Tibial nerve (tissue), 4 donors: ENCODE measurements at regions not wholly inside any gene's neighbourhood (a gene's known extent, or its start where the extent isn't known, plus 50 kb on each side); places are given as distances from the start of the nearest gene placed in this dataset.

Source experiments
- DNase-seq, 2 donors: peaks; one replicate each; pipeline ENCODE4 v3.0.0-alpha.2; 2019; ENCODE audit warnings: low spot score in 2 of 2
- H3K27ac ChIP-seq, 4 donors: fragments of 200-600 bp; sonication (generic) in 3 of 4; one replicate each; pipeline ENCODE4 v1.5.1; 2017 to 2019; ENCODE audit warnings: mild to moderate bottlenecking in 1 of 4
- H3K27me3 ChIP-seq, 2 donors: fragments of 200-600 bp; sonication (generic) in 1 of 2; one replicate each; pipeline versions ENCODE4 v1.5.1 to v1.6.0; 2017 to 2019
- H3K36me3 ChIP-seq, 3 donors: fragments of 200-600 bp; sonication (generic); one replicate each; pipeline ENCODE4 v1.5.1; 2018 to 2019
- H3K4me1 ChIP-seq, 4 donors: fragments of 200-600 bp; sonication (generic) in 3 of 4; one replicate each; pipeline ENCODE4 v1.5.1; 2017 to 2019
- H3K4me3 ChIP-seq, 4 donors: fragments of 200-600 bp; sonication (generic) in 3 of 4; one replicate each; pipeline ENCODE4 v1.5.1; 2017 to 2019; ENCODE audit warnings: mild to moderate bottlenecking in 1 of 4, moderate library complexity in 1 of 4
- H3K9me3 ChIP-seq, 4 donors: fragments of 200-600 bp; sonication (generic) in 3 of 4; one replicate each; pipeline ENCODE4 v1.5.1; 2017 to 2019
- CTCF ChIP-seq, 5 experiments: fragments of 200-600 bp in 3 of 5; fragments of 450-650 bp in 2 of 5; sonication (generic) in 3 of 5; IDR thresholded peaks; one replicate each; pipeline ENCODE4 v1.5.1; 2016 to 2019; ENCODE audit warnings: antibody characterized with exemption in 5 of 5, mild to moderate bottlenecking in 3 of 5, moderate library complexity in 2 of 5
- EP300 ChIP-seq, 2 donors: sonication (generic); formaldehyde crosslinking; IDR thresholded peaks; one replicate each; pipeline ENCODE4 v1.6.1; 2017; ENCODE audit warnings: antibody characterized with exemption in 2 of 2, mild to moderate bottlenecking in 1 of 2
- POLR2A ChIP-seq, 2 donors: fragments of 450-650 bp; IDR thresholded peaks; one replicate each; pipeline ENCODE4 v1.6.1; 2017; ENCODE audit warnings: antibody characterized with exemption in 2 of 2, mild to moderate bottlenecking in 2 of 2, moderate library complexity in 2 of 2
- WGBS, 2 donors: methylation state at CpG; one replicate each; pipeline ENCODE4 v1.1.5; 2018; 5-methylcytosine and 5-hydroxymethylcytosine counted together

GRCh38 chr6:90863043-90863442 lies 276.2 kb upstream of the MAP3K7 start:
- no peaks in the 10 kb centered on the region for H3K27me3 ChIP-seq
- WGBS, 2 donors, result 90 to 91% methylated on average over 1 of the region's 1 CpG
- no peaks in the 10 kb centered on the region for H3K9me3 ChIP-seq
- no peak for DNase-seq
- TF ChIP-seq EP300 (IDR thresholded peaks at IDR 0.05) (no peak), POLR2A (IDR thresholded peaks at IDR 0.05) (no peak), CTCF (IDR thresholded peaks at IDR 0.05) (no peak)
- H3K36me3 ChIP-seq, result no peaks in the 10 kb centered on the region
- no peak overlapping the region for H3K27ac ChIP-seq
- H3K4me3 ChIP-seq, result no peak overlapping the region
- H3K4me1 ChIP-seq, result no peaks in the 10 kb centered on the region

- TF ChIP-seq EP300 (IDR thresholded peaks at IDR 0.05) (no peak), CTCF (IDR thresholded peaks at IDR 0.05) (no peak), POLR2A (IDR thresholded peaks at IDR 0.05) (no peak)
- H3K27ac ChIP-seq, result no peak overlapping the region
- H3K36me3 ChIP-seq, result no peaks in the 10 kb centered on the region
- 92% methylated on average over 5 of the region's 5 CpGs for WGBS, 2 donors
- H3K9me3 ChIP-seq, result no peaks in the 10 kb centered on the region
- H3K4me3 ChIP-seq, result no peak overlapping the region
- no peaks in the 10 kb centered on the region for H3K27me3 ChIP-seq
- H3K4me1 ChIP-seq, result no peaks in the 10 kb centered on the region
- DNase-seq, result no peak
These were observed 274.1 kb upstream of the MAP3K7 start for GRCh38 chr6:90860822-90861601.

- Histone ChIP-seq H3K27ac (no peak overlapping the region), H3K4me1 (no peaks in the 10 kb centered on the region), H3K36me3 (no peaks in the 10 kb centered on the region), H3K4me3 (no peak overlapping the region), H3K9me3 (no peaks in the 10 kb centered on the region), H3K27me3 (no peaks in the 10 kb centered on the region)
- TF ChIP-seq POLR2A (IDR thresholded peaks at IDR 0.05) (no peak), EP300 (IDR thresholded peaks at IDR 0.05) (no peak), CTCF (IDR thresholded peaks at IDR 0.05) (no peak)
- WGBS, 2 donors, result 73 to 76% methylated on average over 6 of the region's 6 CpGs
- DNase-seq, result no peak
These were observed 272.7 kb upstream of the MAP3K7 start for GRCh38 chr6:90859612-90860011.

GRCh38 chr6:90859056-90859455 lies 272.2 kb upstream of the MAP3K7 start:
- WGBS, 2 donors, result 41 to 47% methylated on average over 7 of the region's 7 CpGs
- H3K4me1 ChIP-seq, result no peaks in the 10 kb centered on the region
- H3K9me3 ChIP-seq, result no peaks in the 10 kb centered on the region
- TF ChIP-seq EP300 (IDR thresholded peaks at IDR 0.05) (no peak), CTCF (IDR thresholded peaks at IDR 0.05) (no peak), POLR2A (IDR thresholded peaks at IDR 0.05) (no peak)
- no peak overlapping the region for H3K27ac ChIP-seq
- no peak overlapping the region for H3K4me3 ChIP-seq
- no peaks in the 10 kb centered on the region for H3K27me3 ChIP-seq
- H3K36me3 ChIP-seq, result no peaks in the 10 kb centered on the region
- DNase-seq, result no peak

GRCh38 chr6:90849686-90850085 lies 262.8 kb upstream of the MAP3K7 start:
- no peaks in the 10 kb centered on the region for H3K9me3 ChIP-seq
- TF ChIP-seq EP300 (IDR thresholded peaks at IDR 0.05), result no peak
- no peak for TF ChIP-seq CTCF (IDR thresholded peaks at IDR 0.05)
- 22 to 23% methylated on average over 3 of the region's 3 CpGs for WGBS, 2 donors
- no peak for DNase-seq
- H3K4me3 ChIP-seq, result no peak overlapping the region
- H3K27me3 ChIP-seq, result no peaks in the 10 kb centered on the region
- no peak overlapping the region for H3K27ac ChIP-seq
- H3K4me1 ChIP-seq, result no peaks in the 10 kb centered on the region
- no peaks in the 10 kb centered on the region for H3K36me3 ChIP-seq
